ENCODE measurements at regions not wholly inside any gene's neighbourhood (a gene's known extent, or its start where the extent isn't known, plus 50 kb on each side); places are given as distances from the start of the nearest gene placed in this dataset.

DNA sequence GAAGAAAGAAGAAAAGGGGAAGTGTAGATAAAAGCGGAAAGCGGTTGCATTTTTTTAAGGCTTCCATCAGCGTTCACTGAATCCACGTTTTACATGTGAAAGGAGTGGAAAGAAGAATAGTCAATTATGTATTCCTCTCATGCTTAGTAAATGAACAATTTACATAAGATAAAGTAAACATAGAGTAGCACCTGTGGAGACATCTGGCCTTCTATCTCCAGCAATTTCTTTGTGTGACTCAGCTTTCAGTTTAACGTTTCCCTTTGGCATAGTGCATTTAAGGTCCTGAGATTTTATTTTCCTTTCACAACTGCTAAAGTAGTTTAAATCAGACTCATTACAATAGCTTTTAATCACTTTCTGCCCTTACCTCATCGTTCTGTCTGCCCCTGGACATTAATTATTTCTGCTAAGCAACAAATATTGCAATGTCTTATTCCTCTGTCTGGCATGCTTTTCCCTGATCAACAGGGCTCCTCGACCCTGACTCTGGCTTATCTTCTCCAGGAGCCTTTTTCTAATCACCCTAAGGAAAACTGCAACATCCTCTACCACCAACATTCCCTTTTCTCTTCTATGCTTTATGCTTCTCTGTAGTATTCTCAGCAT lies 383.5 kb upstream of the VWC2 start:
- no peak for DNase-seq

DNA sequence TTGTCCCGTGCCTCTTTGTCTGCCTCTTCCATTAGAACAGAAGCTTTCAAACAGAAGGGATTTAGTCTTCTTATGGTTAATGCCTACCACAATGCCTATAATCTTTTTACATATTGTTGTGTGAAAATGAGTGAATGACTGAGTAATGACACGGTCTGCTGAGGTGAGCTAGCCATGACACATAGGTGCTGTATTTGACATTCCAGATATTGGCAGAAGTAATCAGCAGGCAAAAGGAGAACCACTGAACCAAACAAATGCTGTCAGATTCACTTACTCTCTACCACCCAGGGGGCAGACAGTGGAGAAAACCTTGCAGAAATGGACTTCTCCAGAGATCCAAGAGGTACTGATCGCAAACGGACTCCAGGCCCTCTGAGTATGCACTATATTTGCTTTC lies 377.2 kb upstream of the VWC2 start:
- DNase-seq: no peak

DNA sequence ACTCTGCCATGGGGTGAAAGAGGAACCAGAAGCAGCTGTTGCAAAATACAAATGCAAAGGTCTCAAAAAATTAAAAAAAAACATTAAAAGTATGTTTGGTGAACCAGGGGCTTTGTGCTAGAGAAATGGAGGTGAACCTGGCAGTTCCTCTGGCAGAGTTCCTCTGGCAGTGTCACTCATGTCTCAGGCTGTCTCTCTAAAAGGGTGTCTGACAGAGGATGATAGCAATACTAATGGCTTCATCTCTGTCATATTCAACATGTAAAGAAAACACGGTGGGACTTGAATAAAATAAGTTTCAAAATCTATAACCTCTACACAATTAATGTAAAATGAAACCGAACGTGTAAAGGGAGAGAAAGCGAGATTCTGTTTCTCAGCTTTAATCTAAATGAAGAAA lies 375.7 kb upstream of the VWC2 start:
- no peak for DNase-seq

DNA sequence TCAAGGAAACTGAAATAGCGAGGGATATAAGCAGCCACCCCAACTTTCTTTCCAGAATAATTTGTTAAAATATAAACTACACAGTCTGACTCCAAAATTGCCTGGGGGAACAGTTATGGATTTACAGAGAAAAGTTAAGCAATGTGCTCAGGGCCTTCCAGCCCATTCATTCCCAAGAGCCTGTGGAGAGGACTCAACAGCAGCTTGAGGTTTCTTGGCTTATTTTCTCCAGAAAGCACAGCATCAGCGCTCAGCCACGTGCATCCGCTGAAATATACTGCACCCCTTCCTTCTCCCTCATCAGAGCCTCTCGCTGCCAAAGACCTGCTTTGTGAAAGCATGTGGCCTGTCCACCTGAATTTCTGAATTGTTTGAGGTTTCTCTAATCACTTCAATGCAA lies 375.2 kb upstream of the VWC2 start:
- DNase-seq: no peak

DNA sequence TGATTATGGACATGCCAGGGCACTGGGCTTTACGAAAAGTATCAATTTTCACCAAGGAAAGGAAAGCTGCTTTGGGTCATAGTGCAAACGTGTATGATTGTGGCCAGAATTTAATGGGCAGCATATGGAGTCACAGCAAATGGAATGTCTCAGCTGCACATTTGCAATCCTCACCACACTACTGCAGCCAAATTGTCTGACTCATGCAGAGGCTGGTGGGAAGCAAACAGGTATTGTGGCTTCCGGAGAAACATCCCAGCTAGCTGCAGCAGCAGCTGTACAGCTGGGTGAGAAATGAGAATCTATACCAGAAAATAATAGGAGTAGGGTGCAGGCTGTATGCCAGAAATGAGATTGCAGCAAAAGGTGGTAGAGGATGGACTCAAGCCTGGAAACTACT lies 374.7 kb upstream of the VWC2 start:
- no peak for DNase-seq

DNA sequence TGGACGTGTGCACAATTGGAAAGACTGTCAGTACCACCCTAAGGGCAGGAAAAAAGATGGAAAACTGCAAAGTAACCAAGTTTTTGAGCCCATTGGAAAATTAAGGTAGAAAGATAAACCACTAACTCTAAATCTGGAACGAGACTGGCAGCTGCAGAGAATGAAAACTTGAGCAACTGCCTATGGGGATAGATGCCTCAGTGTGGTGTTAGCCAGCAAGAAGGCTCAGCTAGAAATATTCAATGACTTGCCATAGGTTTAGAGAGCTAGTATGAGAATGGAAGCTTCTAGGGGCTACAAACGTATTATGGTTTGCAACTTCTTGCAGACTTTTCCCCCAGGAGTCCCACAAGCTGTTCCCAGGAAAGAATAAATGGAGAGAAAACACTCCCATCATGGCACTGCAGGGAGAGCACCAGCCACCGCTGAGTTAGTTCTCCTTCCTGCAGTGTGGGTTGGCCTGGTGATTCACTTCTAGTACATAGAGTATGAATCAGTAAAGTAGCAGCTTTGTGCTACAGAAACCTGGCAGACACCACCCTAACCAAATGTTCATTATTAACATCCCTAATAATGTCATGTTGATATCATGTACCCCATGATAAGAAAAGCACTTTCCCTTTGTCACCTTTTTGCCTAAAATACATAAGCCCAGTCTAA lies 372.4 kb upstream of the VWC2 start:
- no peak for DNase-seq

DNA sequence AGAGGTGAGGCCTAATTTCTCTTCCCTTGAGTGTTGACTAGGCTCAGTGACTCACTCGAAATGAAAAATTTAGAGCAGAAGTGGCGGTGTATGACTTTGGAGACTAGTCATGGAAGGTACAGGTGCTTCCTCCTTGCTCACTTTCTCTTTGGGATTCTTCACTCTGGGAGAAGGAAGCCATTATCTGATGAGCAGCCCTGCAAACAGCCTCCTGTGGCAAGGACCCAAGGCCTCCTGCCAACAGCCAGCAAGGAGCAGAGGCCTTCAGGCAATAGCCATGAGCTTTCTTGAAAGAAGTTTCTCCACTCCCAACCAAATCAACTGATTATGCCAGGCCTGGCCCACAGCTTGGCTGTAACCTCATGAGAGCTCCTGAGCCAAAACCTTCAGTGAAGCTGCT lies 369.6 kb upstream of the VWC2 start:
- DNase-seq: no peak

DNA sequence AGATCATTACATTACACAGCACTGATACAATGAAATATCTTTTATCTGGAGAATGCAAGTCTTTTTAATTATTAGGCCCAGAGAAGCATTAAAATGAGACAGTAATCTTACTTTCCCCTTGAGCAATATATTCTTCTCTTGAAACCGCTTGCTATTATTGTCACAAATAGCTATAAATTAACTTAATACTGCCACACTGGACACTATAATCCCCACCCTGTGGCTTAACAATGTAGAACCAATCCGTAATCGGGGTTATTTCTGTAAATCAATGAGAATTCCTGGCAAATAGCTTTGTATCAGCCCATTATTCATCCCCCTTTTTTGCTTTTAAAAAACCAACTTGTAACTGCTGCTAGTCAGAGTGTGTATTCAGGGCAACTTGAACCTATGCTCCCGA lies 366.2 kb upstream of the VWC2 start:
- DNase-seq: no peak

DNA sequence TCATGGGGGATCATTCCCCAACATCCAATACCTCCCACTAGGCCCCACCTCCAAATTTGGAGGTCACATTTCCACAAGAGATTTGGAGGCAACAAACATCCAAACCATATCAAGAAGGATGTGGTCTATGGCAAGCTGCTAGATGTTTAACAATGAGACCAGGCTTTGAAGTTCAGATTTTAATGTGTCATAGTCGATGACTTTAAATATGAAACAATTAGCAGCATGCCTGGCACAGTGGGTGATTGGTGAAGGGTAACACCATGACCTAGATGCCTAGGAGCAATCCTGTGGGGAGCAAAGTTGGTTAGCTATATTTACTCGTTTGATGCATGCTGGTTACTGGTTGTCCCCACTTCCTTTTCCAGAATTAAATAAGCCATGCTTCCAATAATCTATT lies 356.4 kb upstream of the VWC2 start:
- DNase-seq: no peak

DNA sequence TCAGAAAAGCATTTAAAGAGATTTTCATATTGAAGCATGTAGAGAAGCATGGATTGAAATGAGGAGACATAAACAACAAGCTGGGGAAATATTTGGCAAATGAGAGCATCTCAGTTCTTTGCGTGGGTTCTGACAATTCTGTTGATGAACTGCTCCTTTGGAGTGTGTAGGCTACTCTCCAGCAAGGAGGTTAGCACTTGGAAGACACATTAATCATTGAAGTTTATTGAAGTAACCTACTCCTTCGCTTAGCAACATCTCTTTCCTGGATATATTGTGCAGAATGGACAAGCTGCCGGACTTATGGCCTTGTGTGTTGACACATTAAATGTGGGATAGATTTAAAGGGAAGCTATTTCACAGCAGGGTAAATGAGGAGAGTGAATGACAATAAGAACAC lies 354.5 kb upstream of the VWC2 start:
- no peak for DNase-seq

DNA sequence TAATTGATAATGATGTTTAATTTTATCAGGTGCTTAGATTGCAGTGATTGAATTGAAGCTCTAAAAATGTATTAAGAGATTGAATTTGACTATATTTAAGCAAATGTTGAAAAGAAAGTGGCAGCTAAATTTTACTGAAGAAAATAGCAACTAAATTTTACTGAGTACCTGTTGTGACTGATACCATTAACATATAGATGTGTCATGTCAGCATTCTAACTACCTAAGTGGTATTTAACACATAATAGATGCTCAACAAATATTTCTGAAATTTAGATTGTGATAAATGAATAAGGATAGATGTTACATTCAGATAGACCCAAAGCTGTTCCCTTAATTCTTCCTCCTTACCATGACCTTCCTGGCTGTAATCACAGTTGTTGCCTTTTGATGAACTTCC lies 350.9 kb upstream of the VWC2 start:
- no peak for DNase-seq

DNA sequence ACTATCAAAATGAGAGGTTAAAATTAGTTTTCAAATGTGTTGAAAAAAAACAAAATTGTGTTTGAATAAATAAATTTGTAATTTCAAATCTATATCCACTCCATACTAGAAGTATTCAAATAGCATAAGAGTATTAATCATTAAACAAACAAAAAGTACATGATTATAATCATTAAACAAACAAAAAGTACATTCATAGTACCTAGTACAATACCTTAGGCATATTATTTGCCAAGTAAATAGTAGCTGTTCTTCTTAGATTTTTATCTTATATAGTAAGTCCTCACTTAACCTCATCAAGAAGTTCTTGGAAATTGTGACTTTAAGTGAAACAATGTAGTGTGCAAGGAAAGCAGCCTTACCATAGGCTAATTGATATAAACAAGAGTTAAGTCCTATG lies 349.3 kb upstream of the VWC2 start:
- DNase-seq: no peak

DNA sequence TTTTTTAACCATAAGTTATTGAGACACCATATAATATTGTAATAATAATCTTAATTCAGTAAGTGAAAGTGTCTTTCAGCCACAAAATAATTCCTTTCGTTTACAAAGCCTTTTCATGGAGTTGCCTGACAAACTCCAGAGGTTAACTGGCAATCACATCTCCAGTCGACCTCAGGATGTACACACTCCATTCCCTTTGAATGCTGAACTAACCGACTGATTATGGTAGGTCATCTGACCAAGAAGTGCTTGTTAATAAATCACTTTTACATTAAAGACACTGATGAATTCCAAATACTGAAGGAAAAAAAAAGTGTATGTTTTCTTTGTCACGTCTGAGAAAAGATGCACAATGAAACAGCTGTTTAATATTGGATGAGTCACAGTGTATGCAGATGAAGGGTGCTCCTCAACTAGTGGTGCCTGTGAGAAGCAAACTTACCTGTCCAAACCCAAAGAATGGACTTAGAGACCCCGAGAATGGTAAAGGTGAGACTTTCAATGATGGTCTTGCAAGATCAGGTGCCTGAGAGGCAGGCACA lies 348.1 kb upstream of the VWC2 start:
- no peak for DNase-seq

DNA sequence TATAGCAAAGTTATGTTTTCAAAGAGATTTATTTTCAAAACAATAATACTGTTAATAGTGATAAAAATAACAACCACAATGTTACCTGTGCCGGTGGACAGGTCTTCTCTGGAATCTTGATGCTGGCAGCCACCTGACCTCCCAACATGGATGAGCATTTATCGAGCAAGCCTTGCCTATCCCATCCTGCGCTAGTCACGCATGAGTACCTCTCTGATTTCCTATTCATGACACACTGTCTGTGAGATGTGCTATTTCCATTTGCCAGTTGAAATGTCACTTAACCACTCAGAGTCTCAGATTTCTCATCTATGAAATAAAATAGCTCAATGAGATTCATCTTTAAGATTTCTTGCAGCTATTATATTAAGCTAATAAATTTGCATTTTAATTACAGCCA lies 341.2 kb upstream of the VWC2 start:
- peak in 1 of 3 experiments; percentile 5 for DNase-seq

DNA sequence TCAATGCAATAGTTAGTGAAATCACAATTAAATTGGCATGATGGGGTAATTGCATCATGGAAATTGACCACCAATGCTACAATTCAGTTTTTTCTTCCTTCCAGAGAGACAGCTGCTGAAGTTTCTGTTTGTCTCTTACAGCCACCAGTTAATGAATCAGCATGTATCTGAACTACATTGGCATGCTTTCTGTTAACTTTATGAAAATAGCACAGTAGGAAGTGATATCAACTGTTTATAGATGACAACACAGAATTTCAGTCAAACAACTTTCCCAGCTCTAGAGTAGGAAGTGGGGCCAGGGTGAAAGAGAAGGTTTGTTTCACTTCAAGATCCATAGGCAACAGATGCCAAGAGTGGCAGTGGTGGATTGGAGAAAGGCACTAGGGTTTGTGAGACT lies 339.6 kb upstream of the VWC2 start:
- no peak for DNase-seq

DNA sequence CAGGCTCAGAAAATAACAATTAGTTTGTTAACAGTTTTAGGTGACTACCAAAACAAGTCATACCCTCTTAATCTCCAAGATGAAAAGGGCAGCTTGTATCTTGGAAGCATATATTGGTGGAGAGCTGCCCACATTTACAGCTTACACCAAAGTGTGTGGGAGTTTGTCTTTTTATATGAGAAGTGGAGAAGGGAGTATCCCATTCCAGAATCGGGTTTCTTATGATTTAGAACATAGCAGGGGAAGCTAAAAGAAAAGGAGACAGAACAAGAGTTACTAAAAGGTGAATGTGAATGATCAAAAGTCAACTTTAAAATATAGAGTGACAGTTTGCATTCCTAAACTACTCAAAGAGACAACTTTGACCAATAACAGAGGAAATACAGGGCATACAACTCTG lies 338.6 kb upstream of the VWC2 start:
- no peak for DNase-seq

DNA sequence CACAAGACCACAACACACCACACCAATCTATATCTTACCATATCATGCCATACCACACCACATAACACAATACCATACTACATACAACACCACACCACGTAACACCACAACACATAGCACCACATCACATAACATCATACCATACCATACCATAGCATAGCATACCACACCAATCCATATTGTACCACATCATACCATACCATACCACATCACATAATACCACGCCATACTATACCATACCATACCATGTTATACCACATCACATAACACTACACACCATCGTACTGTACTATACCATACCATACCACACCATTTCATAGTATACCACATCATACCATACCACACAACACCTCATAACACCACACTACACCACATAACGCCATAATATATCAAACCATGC lies 335.2 kb upstream of the VWC2 start:
- DNase-seq: no peak

DNA sequence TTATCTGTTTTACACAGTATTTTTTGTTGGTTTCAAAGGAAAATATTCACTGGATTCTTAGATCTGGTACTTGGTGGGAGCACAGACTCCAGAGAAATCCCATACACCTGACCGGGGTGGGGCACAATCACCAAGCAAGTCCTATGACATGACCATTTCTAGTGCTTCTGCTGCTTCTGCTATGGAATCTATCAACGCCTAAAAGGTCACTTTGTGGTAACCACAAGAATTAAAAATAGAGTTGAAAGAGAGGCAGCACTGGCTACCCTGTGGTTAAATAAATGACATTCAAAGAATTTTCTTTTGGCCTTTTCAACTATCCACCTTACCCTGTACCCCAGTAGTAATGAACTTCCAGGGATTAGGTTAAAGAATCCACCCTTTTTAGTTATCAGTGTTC lies 329.9 kb upstream of the VWC2 start:
- no peak for DNase-seq

DNA sequence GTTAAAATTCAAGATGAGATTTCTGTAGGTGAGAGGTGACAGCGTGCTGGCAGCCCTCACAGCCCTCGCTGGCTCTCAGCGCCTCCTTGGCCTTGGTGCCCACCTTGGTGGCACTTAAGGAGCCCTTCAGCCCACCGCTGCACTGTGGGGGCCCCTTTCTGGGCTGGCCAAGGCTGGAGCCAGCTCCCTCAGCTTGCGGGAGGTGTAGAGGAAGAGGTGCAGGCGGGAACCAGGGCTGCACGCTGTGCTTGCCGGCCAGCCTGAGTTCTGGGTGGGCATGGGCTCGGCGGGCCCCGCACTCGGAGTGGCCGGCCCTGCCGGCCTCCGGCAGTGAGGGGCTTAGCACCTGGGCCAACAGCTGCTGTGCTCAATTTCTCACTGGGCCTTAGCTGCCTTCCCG lies 320.0 kb upstream of the VWC2 start:
- no peak for DNase-seq

DNA sequence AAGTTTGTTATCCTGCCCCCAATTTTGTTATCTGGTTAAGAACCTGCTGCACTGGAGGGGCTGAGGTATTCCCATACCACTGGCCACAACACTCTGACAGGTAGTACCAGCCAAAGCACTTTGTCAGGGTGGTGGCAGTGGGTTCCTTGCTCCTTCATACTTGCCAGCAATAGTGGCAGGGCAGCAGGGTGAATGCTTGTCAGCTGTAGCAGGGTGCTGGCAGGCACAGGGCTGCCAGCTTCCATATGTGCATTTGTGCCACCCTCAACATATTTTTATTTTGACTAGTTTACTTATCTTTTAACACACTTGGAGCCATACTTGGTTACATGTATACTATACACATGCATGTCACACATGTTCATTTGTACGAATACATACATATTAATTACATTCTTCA lies 294.0 kb upstream of the VWC2 start:
- DNase-seq: no peak

DNA sequence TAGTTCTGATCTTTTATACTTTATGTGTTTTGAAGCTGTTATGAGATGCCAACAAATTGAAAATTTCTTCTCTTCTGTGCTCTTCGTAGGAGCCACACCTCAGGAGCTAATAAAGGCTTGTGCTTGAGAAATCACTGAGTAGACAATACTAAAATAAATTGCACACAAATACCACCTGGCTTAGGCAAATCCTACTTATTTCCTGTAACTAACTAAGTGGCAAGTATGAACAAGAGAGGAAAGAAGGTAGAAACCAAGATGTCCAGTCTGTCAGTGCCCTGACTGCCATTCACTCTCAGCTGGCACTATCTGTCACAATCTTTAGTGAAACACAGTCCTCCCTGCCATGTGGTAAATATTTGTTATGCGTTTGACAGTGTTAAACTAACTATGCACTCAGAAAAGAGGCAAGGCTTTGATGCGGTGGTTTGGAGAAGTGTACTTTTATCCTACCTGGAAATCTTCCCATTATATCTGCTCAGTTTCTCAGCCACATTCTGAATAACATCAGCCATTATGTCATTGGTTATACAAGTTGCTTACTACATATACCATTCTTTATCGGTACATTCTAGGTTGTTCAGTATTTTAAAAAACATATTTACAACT lies 293.4 kb upstream of the VWC2 start:
- no peak for DNase-seq

DNA sequence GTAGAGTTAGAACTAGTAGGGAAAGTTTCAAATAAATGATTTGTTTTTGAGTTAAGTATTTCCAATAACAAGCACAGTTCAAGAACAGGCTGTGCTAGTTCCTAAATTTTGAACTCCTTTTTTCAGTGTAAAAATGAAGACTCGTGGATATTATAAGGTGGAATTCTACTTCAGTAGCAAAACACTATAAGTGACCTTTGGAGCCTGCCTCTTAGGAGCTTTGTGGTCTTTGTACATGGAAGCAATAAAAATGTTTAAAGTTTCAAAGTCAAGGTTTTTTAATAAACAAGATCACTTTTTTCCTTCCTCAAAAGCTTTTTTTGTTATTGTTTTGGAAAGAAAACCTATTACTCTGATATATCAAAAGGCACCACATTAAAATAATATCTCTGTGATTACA lies 292.4 kb upstream of the VWC2 start:
- DNase-seq: no peak

DNA sequence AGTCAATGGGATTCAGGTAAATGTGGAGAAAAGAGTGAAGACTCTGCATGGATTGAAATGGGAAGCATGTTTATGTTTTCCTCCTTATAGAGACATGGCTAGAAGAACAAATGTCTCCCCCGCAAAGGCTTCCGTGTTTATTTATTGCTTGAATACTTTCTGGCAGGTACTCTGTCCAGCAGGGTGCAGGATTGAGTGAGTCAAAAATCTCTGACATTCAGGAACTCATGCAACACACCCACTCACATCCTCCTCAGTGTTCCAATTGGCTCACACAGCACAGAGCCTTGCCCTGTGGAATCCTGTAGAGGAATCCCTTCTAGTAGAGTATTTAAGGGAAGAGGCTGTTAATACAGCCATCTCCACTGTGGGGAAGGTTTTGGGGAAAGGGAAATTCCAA lies 290.3 kb upstream of the VWC2 start:
- peak in 1 of 3 experiments; percentile 14 for DNase-seq

DNA sequence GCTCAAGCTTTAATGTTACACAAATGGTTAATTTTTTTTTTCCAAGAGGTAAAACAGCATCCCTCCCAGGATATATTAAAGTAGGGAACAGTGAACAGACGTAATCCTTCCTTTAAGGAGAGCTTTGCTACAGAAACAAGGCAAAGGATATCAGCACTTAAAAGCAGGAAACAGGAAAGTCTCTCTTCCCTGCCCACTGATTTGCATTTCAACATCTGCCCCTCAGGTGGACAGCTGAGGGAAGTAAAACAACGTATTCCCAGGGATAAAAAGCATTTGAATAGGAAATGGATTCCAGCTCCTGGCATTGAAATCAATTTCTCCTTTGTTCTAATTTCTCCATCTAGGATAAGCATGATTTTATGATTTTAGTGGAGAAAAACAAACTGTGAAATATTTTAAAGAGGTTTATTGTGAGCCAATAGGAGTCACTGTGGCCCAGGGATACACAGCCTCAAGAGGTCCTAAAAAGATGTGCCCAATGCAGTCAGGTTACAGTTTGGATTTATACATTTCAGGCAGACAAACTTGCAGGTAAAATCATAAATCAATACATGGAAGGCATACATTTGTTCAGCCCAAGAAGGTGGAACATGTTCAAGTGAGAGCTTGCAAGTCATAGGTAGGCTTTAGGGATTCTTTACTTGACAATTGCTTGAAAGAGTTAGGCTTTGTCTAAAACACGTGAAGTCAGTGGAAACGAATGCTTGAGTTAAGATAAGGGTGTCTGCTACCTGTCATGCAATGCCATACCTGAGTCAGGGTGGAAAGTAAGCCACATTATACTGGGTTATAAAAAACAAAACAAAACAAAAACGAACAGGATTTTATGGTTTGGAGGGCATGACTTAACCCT lies 286.2 kb upstream of the VWC2 start:
- DNase-seq: no peak

Measured in NCI-H1417 (cell line).